ENCODE measurements at regions not wholly inside any gene's neighbourhood (a gene's known extent, or its start where the extent isn't known, plus 50 kb on each side); places are given as distances from the start of the nearest gene placed in this dataset.

GRCh38 chr12:81843599-81843998 lies 84.4 kb upstream of the PPFIA2 start:
- no peaks in the 10 kb centered on the region for H3K27me3 ChIP-seq (ENCODE audit: control insufficient read depth, insufficient read depth, low read length)
- no peak for FAIRE-seq

DNA sequence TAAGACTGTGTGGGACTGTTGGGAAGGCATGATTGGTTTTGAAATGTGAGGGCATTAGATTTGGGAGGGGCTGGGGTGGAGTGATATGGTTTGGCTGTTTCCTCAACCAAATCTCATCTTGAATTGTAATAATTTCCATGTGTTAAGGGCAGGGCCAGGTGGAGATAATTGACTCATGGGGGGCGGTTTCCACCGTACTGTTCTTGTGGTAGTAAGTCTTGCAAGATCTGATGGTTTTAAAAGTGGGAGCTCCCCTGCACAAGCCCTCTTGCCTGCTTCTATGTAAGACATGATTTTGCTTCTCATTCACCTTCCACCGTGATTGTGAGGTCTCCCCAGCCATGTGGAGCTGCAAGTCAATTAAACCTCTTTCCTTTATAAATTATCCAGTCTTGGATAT lies 76.6 kb upstream of the PPFIA2 start:
- Histone ChIP-seq H3K27me3 (ENCODE audit: control insufficient read depth, insufficient read depth, low read length) (no peaks in the 10 kb centered on the region), H3K4me3 (ENCODE audit: low read depth, low read length) (no peak overlapping the region), H3K36me3 (ENCODE audit: control insufficient read depth, insufficient read depth, low read length) (no peaks in the 10 kb centered on the region)
- FAIRE-seq = no peak
- no peak for DNase-seq (ENCODE audit: low read depth)
- TF ChIP-seq, protein P1, sequence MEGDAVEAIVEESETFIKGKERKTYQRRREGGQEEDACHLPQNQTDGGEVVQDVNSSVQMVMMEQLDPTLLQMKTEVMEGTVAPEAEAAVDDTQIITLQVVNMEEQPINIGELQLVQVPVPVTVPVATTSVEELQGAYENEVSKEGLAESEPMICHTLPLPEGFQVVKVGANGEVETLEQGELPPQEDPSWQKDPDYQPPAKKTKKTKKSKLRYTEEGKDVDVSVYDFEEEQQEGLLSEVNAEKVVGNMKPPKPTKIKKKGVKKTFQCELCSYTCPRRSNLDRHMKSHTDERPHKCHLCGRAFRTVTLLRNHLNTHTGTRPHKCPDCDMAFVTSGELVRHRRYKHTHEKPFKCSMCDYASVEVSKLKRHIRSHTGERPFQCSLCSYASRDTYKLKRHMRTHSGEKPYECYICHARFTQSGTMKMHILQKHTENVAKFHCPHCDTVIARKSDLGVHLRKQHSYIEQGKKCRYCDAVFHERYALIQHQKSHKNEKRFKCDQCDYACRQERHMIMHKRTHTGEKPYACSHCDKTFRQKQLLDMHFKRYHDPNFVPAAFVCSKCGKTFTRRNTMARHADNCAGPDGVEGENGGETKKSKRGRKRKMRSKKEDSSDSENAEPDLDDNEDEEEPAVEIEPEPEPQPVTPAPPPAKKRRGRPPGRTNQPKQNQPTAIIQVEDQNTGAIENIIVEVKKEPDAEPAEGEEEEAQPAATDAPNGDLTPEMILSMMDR (IDR thresholded peaks at IDR 0.05; ENCODE audit: insufficient read depth, low read length, severe bottlenecking) = no peak

More at GRCh38 chr12:81843599-81843998, 84.4 kb upstream of the PPFIA2 start:
- no peak for DNase-seq (ENCODE audit: low read depth)
- TF ChIP-seq, protein P1 (IDR thresholded peaks at IDR 0.05; ENCODE audit: insufficient read depth, low read length, severe bottlenecking) = no peak
- no peak overlapping the region for H3K4me3 ChIP-seq (ENCODE audit: low read depth, low read length)
- H3K36me3 ChIP-seq (ENCODE audit: control insufficient read depth, insufficient read depth, low read length) = no peaks in the 10 kb centered on the region

GRCh38 chr12:81819991-81820633 lies 61.0 kb upstream of the PPFIA2 start:
- peak; percentile 30 for DNase-seq (ENCODE audit: low read depth)
- TF ChIP-seq, protein P1 (IDR thresholded peaks at IDR 0.05; ENCODE audit: insufficient read depth, low read length, severe bottlenecking) = no peak
- Histone ChIP-seq H3K36me3 (ENCODE audit: control insufficient read depth, insufficient read depth, low read length) (no peaks in the 10 kb centered on the region), H3K27me3 (ENCODE audit: control insufficient read depth, insufficient read depth, low read length) (no peaks in the 10 kb centered on the region), H3K4me3 (ENCODE audit: low read depth, low read length) (no peak overlapping the region)
- no peak for FAIRE-seq

DNA sequence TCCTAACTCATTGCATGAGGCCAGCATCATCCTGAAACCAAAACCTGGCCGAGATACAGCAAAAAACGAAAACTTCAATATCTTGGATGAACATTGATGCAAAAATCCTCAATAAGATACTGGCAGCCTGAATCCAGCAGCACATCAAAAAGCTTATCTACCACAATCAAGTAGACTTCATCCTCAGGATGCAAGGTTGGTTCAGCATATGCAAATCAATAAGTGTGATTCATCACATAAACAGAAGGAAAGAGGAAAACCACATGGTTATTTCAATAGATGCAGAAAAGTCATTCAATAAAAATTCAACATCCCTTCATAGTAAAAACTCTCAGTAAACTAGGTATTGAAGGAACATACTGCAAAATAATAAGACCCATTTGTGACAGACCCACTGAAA lies 56.5 kb upstream of the PPFIA2 start:
- H3K4me3 ChIP-seq (ENCODE audit: low read depth, low read length) = no peak overlapping the region
- TF ChIP-seq, protein P1 (IDR thresholded peaks at IDR 0.05; ENCODE audit: insufficient read depth, low read length, severe bottlenecking) = no peak
- DNase-seq (ENCODE audit: low read depth) (peak; percentile 20), FAIRE-seq (no peak)
- no peaks in the 10 kb centered on the region for H3K36me3 ChIP-seq (ENCODE audit: control insufficient read depth, insufficient read depth, low read length)
- no peaks in the 10 kb centered on the region for H3K27me3 ChIP-seq (ENCODE audit: control insufficient read depth, insufficient read depth, low read length)

DNA sequence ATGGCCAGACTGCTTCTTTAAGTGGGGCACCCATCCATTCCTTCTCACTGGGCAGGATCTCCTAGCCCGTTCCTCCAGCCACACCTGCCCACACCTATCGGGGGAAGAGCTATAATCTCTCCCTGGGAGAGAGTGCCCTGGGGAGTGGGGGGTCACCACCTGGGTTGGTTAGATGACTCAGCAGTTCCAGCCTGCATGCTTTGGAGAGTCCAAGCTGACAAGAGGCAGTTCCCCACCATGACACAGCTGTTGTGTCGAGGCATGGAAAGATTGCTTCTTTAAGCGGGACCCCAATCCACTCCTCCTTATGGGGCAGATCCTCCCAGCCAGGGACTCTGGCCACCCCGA lies 52.6 kb upstream of the PPFIA2 start:
- TF ChIP-seq, protein P1 (IDR thresholded peaks at IDR 0.05; ENCODE audit: insufficient read depth, low read length, severe bottlenecking) = no peak
- Histone ChIP-seq H3K27me3 (ENCODE audit: control insufficient read depth, insufficient read depth, low read length) (no peaks in the 10 kb centered on the region), H3K36me3 (ENCODE audit: control insufficient read depth, insufficient read depth, low read length) (no peaks in the 10 kb centered on the region), H3K4me3 (ENCODE audit: low read depth, low read length) (no peak overlapping the region)
- FAIRE-seq = no peak
- no peak for DNase-seq (ENCODE audit: low read depth)
